CD4-positive, alpha-beta T cell (primary cell): ENCODE measurements at regions not wholly inside any gene's neighbourhood (a gene's known extent, or its start where the extent isn't known, plus 50 kb on each side); places are given as distances from the start of the nearest gene placed in this dataset.

Source experiments
- ATAC-seq: fragments of 200-7000 bp; cut with Tn5 transposase; one replicate; pipeline ENCODE4 v1.10.0; 2022; ENCODE audit warnings: mild to moderate bottlenecking; ENCODE audit not compliant: poor library complexity
- CTCF ChIA-PET: fragments of 350-600 bp; sonication (Branson Sonifier 250); formaldehyde crosslinking; loops from one replicate; lab custom pipeline; 2021; ENCODE audit warnings: antibody characterized with exemption, inconsistent platforms; lab: Charles Lee
- POLR2A ChIA-PET: fragments of 350-600 bp; sonication (Branson Sonifier 250); formaldehyde crosslinking; loops from one replicate; lab custom pipeline; 2021; ENCODE audit warnings: antibody characterized with exemption, inconsistent platforms; lab: Charles Lee
- DNase-seq, 14 experiments: peaks; one replicate each; pipeline ENCODE4 v3.0.0-alpha.2; 2013 to 2020; ENCODE audit warnings: mixed read lengths in 2 of 14
- H3K27ac ChIP-seq, 2 donors: one replicate each; pipeline versions ENCODE4 v1.5.1 to v1.7.0; 2013; ENCODE audit warnings: low read length in 2 of 2, low read depth in 1 of 2, mild to moderate bottlenecking in 1 of 2
- H3K27me3 ChIP-seq, 2 experiments: 1 replicate in 1 of 2; 2 replicates in 1 of 2; pipeline versions ENCODE4 v1.6.1 to v1.7.0; 2013; ENCODE audit warnings: low read length in 2 of 2, control low read depth in 1 of 2, mild to moderate bottlenecking in 1 of 2, moderate library complexity in 1 of 2; ENCODE audit not compliant: insufficient read depth in 2 of 2, control insufficient read depth in 1 of 2
- H3K36me3 ChIP-seq: one replicate; pipeline ENCODE4 v1.6.1; 2013; ENCODE audit warnings: low read length, control low read depth; ENCODE audit not compliant: insufficient read depth
- H3K4me1 ChIP-seq: one replicate; pipeline ENCODE4 v1.6.1; 2013; ENCODE audit warnings: low read length, control low read depth; ENCODE audit not compliant: insufficient read depth
- H3K4me3 ChIP-seq: one replicate; pipeline ENCODE4 v1.5.1; 2013; ENCODE audit warnings: mild to moderate bottlenecking, low read length, moderate library complexity
- H3K9me3 ChIP-seq, 2 experiments: 1 replicate in 1 of 2; 2 replicates in 1 of 2; pipeline versions ENCODE4 v1.6.1 to v1.7.0; 2013; ENCODE audit warnings: low read length in 2 of 2, mild to moderate bottlenecking in 2 of 2, control low read depth in 1 of 2, moderate library complexity in 1 of 2; ENCODE audit not compliant: control insufficient read depth in 1 of 2, insufficient read depth in 1 of 2
- H3K27ac Mint-ChIP-seq: one replicate; pipeline ENCODE4 v1.8.0; 2020; ENCODE audit warnings: mixed read lengths
- H3K27me3 Mint-ChIP-seq: one replicate; pipeline ENCODE4 v1.8.0; 2021; ENCODE audit warnings: mixed read lengths
- H3K36me3 Mint-ChIP-seq: one replicate; pipeline ENCODE4 v1.8.0; 2021; ENCODE audit warnings: low read depth, mixed read lengths
- H3K4me1 Mint-ChIP-seq: one replicate; pipeline ENCODE4 v1.8.0; 2021; ENCODE audit warnings: low read depth, mixed read lengths
- H3K4me3 Mint-ChIP-seq: one replicate; pipeline ENCODE4 v1.8.0; 2020; ENCODE audit warnings: mild to moderate bottlenecking, mixed read lengths
- H3K9me3 Mint-ChIP-seq: one replicate; pipeline ENCODE4 v1.8.0; 2020; ENCODE audit warnings: mixed read lengths
- intact Hi-C, 2 experiments: fragments of 100-400 bp; cut with DNase I in 1 of 2; cut with micrococcal nuclease in 1 of 2; formaldehyde crosslinking; loops; one replicate each; pipeline versions ENCODE4 v1.15.1 to v1.9.0; 2023 to 2025; cut with DNase I, micrococcal nuclease
- TF ChIP-seq, protein P1 (sequence below): fragments of 200-600 bp; IDR thresholded peaks from one replicate; pipeline ENCODE4 v1.8.0; 2022; ENCODE audit warnings: antibody characterized with exemption, mild to moderate bottlenecking

DNA sequence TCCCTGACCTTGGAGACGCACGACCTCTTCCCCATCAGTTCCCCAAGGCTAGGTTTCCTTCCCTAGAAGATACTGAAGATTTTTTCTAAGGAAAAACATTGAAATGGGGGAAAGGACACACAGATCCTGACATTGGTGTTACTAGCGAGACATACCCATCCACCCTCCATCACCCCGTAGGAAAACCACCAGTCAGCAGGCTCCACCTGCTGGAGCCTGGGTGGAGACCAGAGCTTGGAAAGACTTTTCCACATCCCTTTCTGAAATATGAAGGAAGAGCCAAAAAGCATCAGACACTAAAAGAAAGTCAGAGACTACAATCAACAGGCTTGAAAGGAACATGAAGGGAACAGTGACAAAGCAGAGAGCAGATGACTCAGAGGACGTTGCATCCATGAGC is 638.0 kb downstream of the IRX1 start:
- Histone ChIP-seq H3K4me3 (no peak overlapping the region), H3K27me3 (no peaks in the 10 kb centered on the region), H3K9me3 (peaks cover 0 to 34% of the 10 kb centered on the region in 2 experiments), H3K4me1 (no peaks in the 10 kb centered on the region), H3K36me3 (no peaks in the 10 kb centered on the region), H3K27ac (no peak overlapping the region)
- Mint-ChIP-seq H3K4me3 (no peak overlapping the region), H3K27ac (no peak overlapping the region), H3K9me3 (peaks cover 16% of the 10 kb centered on the region), H3K27me3 (no peaks in the 10 kb centered on the region), H3K4me1 (no peaks in the 10 kb centered on the region), H3K36me3 (no peaks in the 10 kb centered on the region)
- ATAC-seq (no peak), DNase-seq (no peak)
- POLR2A ChIA-PET = no interaction called here
- CTCF ChIA-PET = no interaction called here
- intact Hi-C loops = no loop called here
- TF ChIP-seq, protein P1, sequence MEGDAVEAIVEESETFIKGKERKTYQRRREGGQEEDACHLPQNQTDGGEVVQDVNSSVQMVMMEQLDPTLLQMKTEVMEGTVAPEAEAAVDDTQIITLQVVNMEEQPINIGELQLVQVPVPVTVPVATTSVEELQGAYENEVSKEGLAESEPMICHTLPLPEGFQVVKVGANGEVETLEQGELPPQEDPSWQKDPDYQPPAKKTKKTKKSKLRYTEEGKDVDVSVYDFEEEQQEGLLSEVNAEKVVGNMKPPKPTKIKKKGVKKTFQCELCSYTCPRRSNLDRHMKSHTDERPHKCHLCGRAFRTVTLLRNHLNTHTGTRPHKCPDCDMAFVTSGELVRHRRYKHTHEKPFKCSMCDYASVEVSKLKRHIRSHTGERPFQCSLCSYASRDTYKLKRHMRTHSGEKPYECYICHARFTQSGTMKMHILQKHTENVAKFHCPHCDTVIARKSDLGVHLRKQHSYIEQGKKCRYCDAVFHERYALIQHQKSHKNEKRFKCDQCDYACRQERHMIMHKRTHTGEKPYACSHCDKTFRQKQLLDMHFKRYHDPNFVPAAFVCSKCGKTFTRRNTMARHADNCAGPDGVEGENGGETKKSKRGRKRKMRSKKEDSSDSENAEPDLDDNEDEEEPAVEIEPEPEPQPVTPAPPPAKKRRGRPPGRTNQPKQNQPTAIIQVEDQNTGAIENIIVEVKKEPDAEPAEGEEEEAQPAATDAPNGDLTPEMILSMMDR = no peak

- H3K4me1 ChIP-seq = no peaks in the 10 kb centered on the region
- no peaks in the 10 kb centered on the region for H3K27me3 Mint-ChIP-seq
- H3K9me3 ChIP-seq = peaks cover 6 to 23% of the 10 kb centered on the region in 2 experiments
- H3K27ac Mint-ChIP-seq = no peak overlapping the region
- no peaks in the 10 kb centered on the region for H3K36me3 Mint-ChIP-seq
- POLR2A ChIA-PET = no interaction called here
- no peak overlapping the region for H3K4me3 Mint-ChIP-seq
- H3K36me3 ChIP-seq = no peaks in the 10 kb centered on the region
- ATAC-seq (no peak), DNase-seq (no peak)
- no peak overlapping the region for H3K27ac ChIP-seq
- no peaks in the 10 kb centered on the region for H3K27me3 ChIP-seq
- intact Hi-C loops = no loop called here
- TF ChIP-seq, protein P1 = no peak
- H3K4me3 ChIP-seq = no peak overlapping the region
- CTCF ChIA-PET = no interaction called here
- H3K4me1 Mint-ChIP-seq = no peaks in the 10 kb centered on the region
- H3K9me3 Mint-ChIP-seq = peaks cover 4% of the 10 kb centered on the region
These were observed 648.0 kb downstream of the IRX1 start for GRCh38 chr5:4243479-4244264.

DNA sequence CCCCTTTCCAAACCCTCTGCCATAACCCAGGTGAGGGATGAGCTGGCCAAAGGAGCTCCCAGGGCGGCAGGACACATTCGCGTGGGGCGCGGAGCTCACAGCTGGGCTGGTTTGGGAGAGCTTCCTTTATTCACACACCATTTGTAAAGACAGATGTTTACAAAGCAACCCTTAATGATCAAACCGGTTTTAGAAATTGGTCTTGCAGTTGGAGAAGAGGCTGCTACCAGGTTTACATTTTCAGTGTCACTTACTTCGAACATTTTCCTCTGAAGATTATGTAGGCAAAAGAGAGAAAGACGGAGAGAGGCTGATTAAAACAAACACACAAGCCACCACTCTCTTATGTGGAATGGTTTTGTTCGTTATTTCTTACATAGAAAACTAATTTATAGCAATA is 648.7 kb downstream of the IRX1 start:
- no peak overlapping the region for H3K4me3 ChIP-seq
- peaks cover 6 to 23% of the 10 kb centered on the region in 2 experiments for H3K9me3 ChIP-seq
- intact Hi-C loops = no loop called here
- Mint-ChIP-seq H3K36me3 (no peaks in the 10 kb centered on the region), H3K27ac (no peak overlapping the region), H3K27me3 (no peaks in the 10 kb centered on the region), H3K9me3 (peaks cover 4% of the 10 kb centered on the region), H3K4me3 (no peak overlapping the region), H3K4me1 (no peaks in the 10 kb centered on the region)
- no peaks in the 10 kb centered on the region for H3K27me3 ChIP-seq
- H3K27ac ChIP-seq = no peak overlapping the region
- DNase-seq (no peak), ATAC-seq (no peak)
- ChIA-PET POLR2A (no interaction called here), CTCF (no interaction called here)
- TF ChIP-seq, protein P1 = no peak
- no peaks in the 10 kb centered on the region for H3K36me3 ChIP-seq
- H3K4me1 ChIP-seq = no peaks in the 10 kb centered on the region
